Brain microvascular endothelial cell (primary cell): ENCODE measurements at regions not wholly inside any gene's neighbourhood (a gene's known extent, or its start where the extent isn't known, plus 50 kb on each side); places are given as distances from the start of the nearest gene placed in this dataset.

Source experiments
- DNase-seq: peaks from one replicate; pipeline ENCODE4 v3.0.0-alpha.2; 2020
- H3K27ac ChIP-seq: fragments of 250-450 bp; sonication (Bioruptor Pico); 2 replicates; pipeline ENCODE4 v1.5.1; 2020; ENCODE audit warnings: mild to moderate bottlenecking, moderate library complexity
- H3K27me3 ChIP-seq: fragments of 250-450 bp; sonication (Bioruptor Pico); replicated peaks from 2 replicates; pipeline ENCODE4 v1.5.1; 2020; ENCODE audit warnings: mild to moderate bottlenecking
- H3K36me3 ChIP-seq: fragments of 250-450 bp; sonication (Bioruptor Pico); replicated peaks from 2 replicates; pipeline ENCODE4 v1.5.1; 2020; ENCODE audit warnings: mild to moderate bottlenecking
- H3K4me3 ChIP-seq: 2 replicates; pipeline ENCODE4 v1.5.1; 2011; ENCODE audit warnings: low read depth, mild to moderate bottlenecking, control low read depth, low read length, moderate library complexity
- CTCF ChIP-seq: IDR thresholded peaks from 2 replicates; pipeline ENCODE4 v1.5.1; 2011; ENCODE audit warnings: low read depth, mild to moderate bottlenecking, moderate library complexity, low read length, control low read depth, inconsistent platforms; ENCODE audit errors: missing control alignments
- in situ Hi-C: cut with HindIII; loops from 2 replicates; pipeline ENCODE4 v1.10.0; 2017; ENCODE audit warnings: low sequenced_read_pairs, low pct_ligation_motif_present

GRCh38 chr9:22582221-22582620 is 135.6 kb downstream of the DMRTA1 start:
- in situ Hi-C loops = no loop called here
- Histone ChIP-seq H3K4me3 (no peak overlapping the region), H3K27me3 (no peaks in the 10 kb centered on the region), H3K36me3 (no peaks in the 10 kb centered on the region), H3K27ac (no peak overlapping the region)
- no peak for TF ChIP-seq CTCF
- DNase-seq = no peak

- Histone ChIP-seq H3K27ac (no peak overlapping the region), H3K4me3 (no peak overlapping the region), H3K27me3 (no peaks in the 10 kb centered on the region), H3K36me3 (no peaks in the 10 kb centered on the region)
- in situ Hi-C loops = no loop called here
- DNase-seq = no peak
- no peak for TF ChIP-seq CTCF
Observed at GRCh38 chr9:22588918-22589317, 142.3 kb downstream of the DMRTA1 start.

GRCh38 chr9:22590336-22591033 is 143.9 kb downstream of the DMRTA1 start:
- no peak for TF ChIP-seq CTCF
- no peak for DNase-seq

GRCh38 chr9:22595805-22596204 is 149.2 kb downstream of the DMRTA1 start:
- Histone ChIP-seq H3K27me3 (no peaks in the 10 kb centered on the region), H3K27ac (no peak overlapping the region), H3K36me3 (no peaks in the 10 kb centered on the region), H3K4me3 (no peak overlapping the region)
- no peak for TF ChIP-seq CTCF
- DNase-seq = no peak
- in situ Hi-C loops = no loop called here

More at GRCh38 chr9:22590336-22591033, 143.9 kb downstream of the DMRTA1 start:
- H3K36me3 ChIP-seq = no peaks in the 10 kb centered on the region
- no peak overlapping the region for H3K27ac ChIP-seq
- H3K27me3 ChIP-seq = no peaks in the 10 kb centered on the region
- in situ Hi-C loops = no loop called here
- H3K4me3 ChIP-seq = no peak overlapping the region

- no peaks in the 10 kb centered on the region for H3K27me3 ChIP-seq
- no peak for TF ChIP-seq CTCF
- H3K27ac ChIP-seq = no peak overlapping the region
- DNase-seq = no peak
- no peaks in the 10 kb centered on the region for H3K36me3 ChIP-seq
- in situ Hi-C loops = no loop called here
- H3K4me3 ChIP-seq = no peak overlapping the region
Observed at GRCh38 chr9:22617156-22617555, 170.5 kb downstream of the DMRTA1 start.

- Histone ChIP-seq H3K27ac (no peak overlapping the region), H3K36me3 (no peaks in the 10 kb centered on the region), H3K27me3 (no peaks in the 10 kb centered on the region), H3K4me3 (no peak overlapping the region)
- DNase-seq = no peak
- no peak for TF ChIP-seq CTCF
- in situ Hi-C loops = no loop called here
Observed at GRCh38 chr9:22622815-22623214, 176.2 kb downstream of the DMRTA1 start.
